PC-9 (cell line): ENCODE measurements at regions not wholly inside any gene's neighbourhood (a gene's known extent, or its start where the extent isn't known, plus 50 kb on each side); places are given as distances from the start of the nearest gene placed in this dataset.

ENCODE experiments used
- BruUV-seq: library from RNA; stranded (reverse); fragments of 400-500 nt; replicated peaks from 2 replicates; lab custom pipeline; 2021; lab: Mats Ljungman, UMichigan
- CTCF ChIA-PET: fragments of 300-600 bp; sonication (Branson Sonifier 250); formaldehyde crosslinking; loops from one replicate; lab custom pipeline; 2022; ENCODE audit warnings: antibody characterized with exemption; lab: Charles Lee
- POLR2A ChIA-PET: fragments of 300-600 bp; sonication (Branson Sonifier 250); formaldehyde crosslinking; loops from one replicate; lab custom pipeline; 2022; ENCODE audit warnings: antibody characterized with exemption; ENCODE audit not compliant: unreplicated experiment; lab: Charles Lee
- DNase-seq, 2 experiments: peaks; one replicate each; pipeline versions ENCODE4 v3.0.0 to v3.0.0-alpha.2; 2015 to 2022; ENCODE audit warnings: mixed read lengths in 1 of 2
- H2AFZ ChIP-seq: fragments of 200-600 bp; sonication (generic); 2 replicates; pipeline ENCODE4 v1.8.1; 2017; ENCODE audit warnings: antibody characterized with exemption
- H3F3A ChIP-seq: fragments of 200-600 bp; sonication (generic); 2 replicates; pipeline ENCODE4 v1.8.1; 2017; ENCODE audit warnings: antibody characterized with exemption, mild to moderate bottlenecking, low read depth; ENCODE audit not compliant: insufficient read depth
- H3K27ac ChIP-seq: fragments of 200-600 bp; sonication (generic); 2 replicates; pipeline ENCODE4 v1.6.1; 2016; ENCODE audit warnings: mixed run types
- H3K27me3 ChIP-seq: fragments of 200-600 bp; sonication (generic); 2 replicates; pipeline ENCODE4 v1.6.1; 2016; ENCODE audit warnings: low read depth, mixed run types; ENCODE audit not compliant: insufficient read depth
- H3K36me3 ChIP-seq: fragments of 200-600 bp; sonication (generic); 2 replicates; pipeline ENCODE4 v1.6.1; 2016; ENCODE audit warnings: low read depth, mixed run types
- H3K4me1 ChIP-seq: fragments of 200-600 bp; sonication (generic); replicated peaks from 2 replicates; pipeline ENCODE4 v1.6.1; 2016; ENCODE audit warnings: mixed run types; ENCODE audit not compliant: insufficient read depth
- H3K4me2 ChIP-seq: fragments of 200-600 bp; sonication (generic); 2 replicates; pipeline ENCODE4 v1.6.1; 2017; ENCODE audit warnings: mixed run types
- H3K4me3 ChIP-seq: fragments of 200-600 bp; sonication (generic); 2 replicates; pipeline ENCODE4 v1.6.1; 2016; ENCODE audit warnings: mixed run types
- H3K79me2 ChIP-seq: fragments of 200-600 bp; sonication (generic); 2 replicates; pipeline ENCODE4 v1.6.1; 2017; ENCODE audit warnings: low read depth, mixed run types
- H3K9me2 ChIP-seq: fragments of 200-600 bp; sonication (generic); 2 replicates; pipeline ENCODE4 v1.8.1; 2017; ENCODE audit warnings: mild to moderate bottlenecking; ENCODE audit not compliant: insufficient read depth
- H3K9me3 ChIP-seq: fragments of 200-600 bp; sonication (generic); 2 replicates; pipeline ENCODE4 v1.8.1; 2016; ENCODE audit warnings: low read depth; ENCODE audit not compliant: insufficient read depth
- H4K20me1 ChIP-seq: fragments of 200-600 bp; sonication (generic); 2 replicates; pipeline ENCODE4 v1.8.1; 2017; ENCODE audit not compliant: insufficient read depth
- CTCF ChIP-seq: fragments of 200-600 bp; sonication (generic); conservative IDR thresholded peaks from 2 replicates; pipeline ENCODE4 v1.6.1; 2017; ENCODE audit warnings: mixed run types, antibody characterized with exemption, mild to moderate bottlenecking, moderate library complexity
- EZH2 ChIP-seq: fragments of 200-600 bp; sonication (generic); IDR thresholded peaks from 2 replicates; pipeline ENCODE4 v1.8.0; 2017; ENCODE audit warnings: antibody characterized with exemption, low read depth
- intact Hi-C: fragments of 100-400 bp; cut with micrococcal nuclease; formaldehyde crosslinking; loops from one replicate; pipeline ENCODE4 v1.10.0; 2022; ENCODE audit not compliant: unreplicated experiment

GRCh38 chr3:153295901-153296300 is 133.9 kb downstream of the RAP2B start:
- H3K36me3 ChIP-seq = no peaks in the 10 kb centered on the region
- no peak overlapping the region for H3K4me2 ChIP-seq
- no peaks in the 10 kb centered on the region for H3K9me2 ChIP-seq
- H3K27me3 ChIP-seq = no peaks in the 10 kb centered on the region
- no peak for DNase-seq
- H4K20me1 ChIP-seq = no peaks in the 10 kb centered on the region
- no peak overlapping the region for H2AFZ ChIP-seq
- H3K4me3 ChIP-seq = no peak overlapping the region
- ChIA-PET POLR2A (interaction anchor here (0.5 kb wide), 1 partner anchor 251 kb away, joined by 3 read pairs; no protein-coding TSS in a partner anchor), CTCF (no interaction called here)
- H3K27ac ChIP-seq = no peak overlapping the region
- no peaks in the 10 kb centered on the region for H3K9me3 ChIP-seq
- no peak for TF ChIP-seq CTCF
- no peak for TF ChIP-seq EZH2
- BruUV-seq = no TSS peak
- H3K79me2 ChIP-seq = no peaks in the 10 kb centered on the region
- no peaks in the 10 kb centered on the region for H3K4me1 ChIP-seq
- H3F3A ChIP-seq = no peaks in the 10 kb centered on the region
- intact Hi-C loops = no loop called here

- Histone ChIP-seq H3K4me2 (no peak overlapping the region), H3K4me1 (no peaks in the 10 kb centered on the region), H3K79me2 (no peaks in the 10 kb centered on the region), H3K9me2 (no peaks in the 10 kb centered on the region; the same call in 1 of the 2 replicates), H4K20me1 (no peaks in the 10 kb centered on the region), H3K27ac (no peak overlapping the region), H3F3A (no peaks in the 10 kb centered on the region; the same call in 1 of the 2 replicates), H3K36me3 (no peaks in the 10 kb centered on the region), H3K27me3 (no peaks in the 10 kb centered on the region), H2AFZ (no peak overlapping the region), H3K9me3 (no peaks in the 10 kb centered on the region), H3K4me3 (no peak overlapping the region)
- DNase-seq = no peak
- POLR2A ChIA-PET = no interaction called here
- no peak for TF ChIP-seq CTCF
- no peak for TF ChIP-seq EZH2
- BruUV-seq = no TSS peak
- CTCF ChIA-PET = no interaction called here
- intact Hi-C loops = no loop called here
Measured at GRCh38 chr3:153305189-153305588, 143.2 kb downstream of the RAP2B start.

GRCh38 chr3:153311541-153311940 is 149.5 kb downstream of the RAP2B start:
- Histone ChIP-seq H3K4me2 (no peak overlapping the region), H3K4me1 (0 out of 2 replicates have a peak, but pooled peaks cover 5% of the 10 kb centered on the region), H3K27ac (no peak overlapping the region), H3F3A (no peaks in the 10 kb centered on the region; the same call in 1 of the 2 replicates), H4K20me1 (no peaks in the 10 kb centered on the region), H3K9me3 (no peaks in the 10 kb centered on the region), H3K27me3 (no peaks in the 10 kb centered on the region), H3K4me3 (no peak overlapping the region), H2AFZ (no peak overlapping the region), H3K9me2 (no peaks in the 10 kb centered on the region; the same call in 1 of the 2 replicates), H3K36me3 (no peaks in the 10 kb centered on the region), H3K79me2 (no peaks in the 10 kb centered on the region)
- intact Hi-C loops = loop anchor here (5.0 kb wide), 1 partner anchor 456 kb away; no protein-coding TSS in a partner anchor
- TF ChIP-seq EZH2 (no peak), CTCF (no peak)
- ChIA-PET POLR2A (no interaction called here), CTCF (interaction anchor here (0.7 kb wide), 1 partner anchor 98 kb away, joined by 3 read pairs; no protein-coding TSS in a partner anchor)
- DNase-seq = no peak
- BruUV-seq = no TSS peak
